DND-41 (cell line): ENCODE measurements at regions not wholly inside any gene's neighbourhood (a gene's known extent, or its start where the extent isn't known, plus 50 kb on each side); places are given as distances from the start of the nearest gene placed in this dataset.

ENCODE experiments used
- EZH2 ChIP-seq: IDR thresholded peaks from 3 replicates; pipeline ENCODE4 v1.6.1; 2012; ENCODE audit warnings: borderline replicate concordance, low read depth, mild to moderate bottlenecking, moderate library complexity, low read length, inconsistent platforms; ENCODE audit not compliant: severe bottlenecking
- TF ChIP-seq, protein P1 (sequence below): IDR thresholded peaks from 2 replicates; pipeline ENCODE4 v1.5.1; 2012; ENCODE audit warnings: borderline replicate concordance, low read length, moderate library complexity, mild to moderate bottlenecking; ENCODE audit not compliant: poor library complexity, severe bottlenecking; ENCODE audit errors: extremely low read depth

DNA sequence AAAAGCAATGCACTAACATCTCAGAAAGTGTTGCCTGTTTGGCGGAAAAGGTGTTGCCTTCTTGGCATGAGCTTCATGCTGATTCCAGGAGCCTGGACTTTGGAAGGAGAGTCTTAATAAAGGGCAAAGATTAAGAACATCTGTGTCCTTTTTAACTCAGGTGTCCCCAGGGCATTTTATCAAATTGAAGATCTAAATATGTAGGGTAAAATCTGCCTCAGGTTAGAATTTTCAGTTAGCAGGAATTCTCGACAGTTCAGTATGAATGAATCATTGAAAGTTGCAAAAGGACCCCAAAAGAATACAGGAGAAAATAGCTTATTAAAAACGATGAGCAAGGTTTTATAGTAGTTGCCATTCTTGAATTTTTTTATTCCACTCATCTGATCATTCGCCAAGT, 325.2 kb downstream of the SUCLA2 start:
- TF ChIP-seq EZH2 = no peak
- TF ChIP-seq, protein P1, sequence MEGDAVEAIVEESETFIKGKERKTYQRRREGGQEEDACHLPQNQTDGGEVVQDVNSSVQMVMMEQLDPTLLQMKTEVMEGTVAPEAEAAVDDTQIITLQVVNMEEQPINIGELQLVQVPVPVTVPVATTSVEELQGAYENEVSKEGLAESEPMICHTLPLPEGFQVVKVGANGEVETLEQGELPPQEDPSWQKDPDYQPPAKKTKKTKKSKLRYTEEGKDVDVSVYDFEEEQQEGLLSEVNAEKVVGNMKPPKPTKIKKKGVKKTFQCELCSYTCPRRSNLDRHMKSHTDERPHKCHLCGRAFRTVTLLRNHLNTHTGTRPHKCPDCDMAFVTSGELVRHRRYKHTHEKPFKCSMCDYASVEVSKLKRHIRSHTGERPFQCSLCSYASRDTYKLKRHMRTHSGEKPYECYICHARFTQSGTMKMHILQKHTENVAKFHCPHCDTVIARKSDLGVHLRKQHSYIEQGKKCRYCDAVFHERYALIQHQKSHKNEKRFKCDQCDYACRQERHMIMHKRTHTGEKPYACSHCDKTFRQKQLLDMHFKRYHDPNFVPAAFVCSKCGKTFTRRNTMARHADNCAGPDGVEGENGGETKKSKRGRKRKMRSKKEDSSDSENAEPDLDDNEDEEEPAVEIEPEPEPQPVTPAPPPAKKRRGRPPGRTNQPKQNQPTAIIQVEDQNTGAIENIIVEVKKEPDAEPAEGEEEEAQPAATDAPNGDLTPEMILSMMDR = no peak
